Adrenal gland (tissue), 9 donors: ENCODE measurements at regions not wholly inside any gene's neighbourhood (a gene's known extent, or its start where the extent isn't known, plus 50 kb on each side); places are given as distances from the start of the nearest gene placed in this dataset.

Experiments used
- DNase-seq, 7 donors: peaks; one replicate each; pipeline ENCODE4 v3.0.0-alpha.2; 2019 to 2020
- H3K27ac ChIP-seq, 5 donors: fragments of 200-600 bp; sonication (generic) in 4 of 5; 1 replicate in 3 of 5; 2 replicates in 2 of 5; pipeline versions ENCODE4 v1.5.1 to v1.8.0; 2016 to 2020; ENCODE audit warnings: mild to moderate bottlenecking in 1 of 5
- H3K27me3 ChIP-seq: fragments of 200-600 bp; 2 replicates; pipeline ENCODE4 v1.8.0; 2021
- H3K36me3 ChIP-seq, 2 donors: fragments of 200-600 bp; replicated peaks in 1 of 2; 1 replicate in 1 of 2; 2 replicates in 1 of 2; pipeline versions ENCODE4 v1.5.1 to v1.8.0; 2018 to 2022
- H3K4me1 ChIP-seq, 2 donors: fragments of 200-600 bp; replicated peaks in 1 of 2; 1 replicate in 1 of 2; 2 replicates in 1 of 2; pipeline versions ENCODE4 v1.5.1 to v1.8.0; 2018 to 2021
- H3K4me3 ChIP-seq, 4 donors: fragments of 200-600 bp; sonication (generic) in 3 of 4; one replicate each; pipeline ENCODE4 v1.5.1; 2016 to 2018
- H3K9me3 ChIP-seq, 3 donors: fragments of 200-600 bp; sonication (generic) in 1 of 3; replicated peaks in 1 of 3; 1 replicate in 2 of 3; 2 replicates in 1 of 3; pipeline versions ENCODE4 v1.5.1 to v1.8.0; 2016 to 2021
- CTCF ChIP-seq, 6 experiments: fragments of 450-650 bp in 4 of 6; fragments of 200-600 bp in 2 of 6; sonication (generic) in 1 of 6; IDR thresholded peaks; 1 replicate in 5 of 6; 2 replicates in 1 of 6; pipeline versions ENCODE4 v1.5.1 to v1.8.0; 2016 to 2021; ENCODE audit warnings: antibody characterized with exemption in 6 of 6, mild to moderate bottlenecking in 2 of 6, moderate library complexity in 1 of 6
- POLR2A ChIP-seq, 2 donors: fragments of 450-650 bp; IDR thresholded peaks; one replicate each; pipeline ENCODE4 v1.6.1; 2017; ENCODE audit warnings: antibody characterized with exemption in 2 of 2, mild to moderate bottlenecking in 2 of 2, moderate library complexity in 1 of 2
- WGBS, 4 donors: extraction: QIAGEN DNeasy Blood & Tissue Kit in 2 of 4; methylation state at CpG; one replicate each; pipeline versions ENCODE4 v1.1.5 to v1.1.7; 2013 to 2017; 5-methylcytosine and 5-hydroxymethylcytosine counted together
- intact Hi-C, 2 donors: fragments of 100-400 bp; cut with DNase I; formaldehyde crosslinking; loops; one replicate each; pipeline versions ENCODE4 v1.14.1 to v1.15.0; 2022 to 2023
- donor health status: healthy with polysubstance abuse.
- donor health status: Bipolar disorder and iron deficiency.
- donor health status: DM: yes; HTN: yes; CAD: no.
- donor health status: DM: no; HTN: no; CAD: no.
- donor health status: DM: no; HTN: no; CAD: no.

GRCh38 chr9:88826771-88827181, 164.5 kb upstream of the S1PR3 start:
- Histone ChIP-seq H3K4me1 (peaks cover 12 to 32% of the 10 kb centered on the region in 2 donors), H3K4me3 (no peak overlapping the region), H3K27ac (peak overlapping the region in 1 of 5 donors; percentile 86), H3K9me3 (no peaks in the 10 kb centered on the region), H3K27me3 (no peaks in the 10 kb centered on the region), H3K36me3 (no peaks in the 10 kb centered on the region)
- no peak for TF ChIP-seq CTCF (IDR thresholded peaks at IDR 0.05)
- 93 to 100% (median 98%) methylated on average over 1 of the region's 1 CpG for WGBS, 4 donors
- DNase-seq = no peak
- intact Hi-C loops = no loop called here

GRCh38 chr9:88828018-88828417, 163.2 kb upstream of the S1PR3 start:
- no peak for TF ChIP-seq POLR2A (IDR thresholded peaks at IDR 0.05)
- no peak for TF ChIP-seq CTCF (IDR thresholded peaks at IDR 0.05)
- H3K27me3 ChIP-seq = no peaks in the 10 kb centered on the region
- H3K36me3 ChIP-seq = no peaks in the 10 kb centered on the region
- peak overlapping the region in 2 of 5 donors; percentile 69 to 86 for H3K27ac ChIP-seq
- intact Hi-C loops = no loop called here
- H3K4me1 ChIP-seq = peaks cover 12 to 32% of the 10 kb centered on the region in 2 donors
- H3K9me3 ChIP-seq = no peaks in the 10 kb centered on the region
- 36 to 60% (median 44%) methylated on average over 8 of the region's 8 CpGs for WGBS, 4 donors
- H3K4me3 ChIP-seq = no peak overlapping the region
- DNase-seq = peak in 3 of 7 donors; percentile 33 to 80 (median 41)

GRCh38 chr9:88828492-88828974, 162.7 kb upstream of the S1PR3 start:
- Histone ChIP-seq H3K4me3 (no peak overlapping the region), H3K27ac (peak overlapping the region in 2 of 5 donors; percentile 1 to 69), H3K36me3 (no peaks in the 10 kb centered on the region), H3K27me3 (no peaks in the 10 kb centered on the region), H3K9me3 (no peaks in the 10 kb centered on the region), H3K4me1 (peaks cover 12 to 32% of the 10 kb centered on the region in 2 donors)
- intact Hi-C loops = no loop called here
- TF ChIP-seq POLR2A (IDR thresholded peaks at IDR 0.05) (no peak), CTCF (IDR thresholded peaks at IDR 0.05) (no peak)
- peak in 6 of 7 donors; percentile 32 to 82 (median 42) for DNase-seq
- 26 to 33% (median 30%) methylated on average over 4 of the region's 4 CpGs for WGBS, 4 donors

- Histone ChIP-seq H3K36me3 (no peaks in the 10 kb centered on the region), H3K4me3 (no peak overlapping the region), H3K9me3 (no peaks in the 10 kb centered on the region), H3K27ac (peak overlapping the region in 2 of 5 donors; percentile 1 to 34), H3K4me1 (peaks cover 12 to 32% of the 10 kb centered on the region in 2 donors), H3K27me3 (no peaks in the 10 kb centered on the region)
- intact Hi-C loops = no loop called here
- no peak for DNase-seq
- 48 to 70% (median 57%) methylated on average over 2 to 6 of the region's 6 CpGs for WGBS, 4 donors
- TF ChIP-seq CTCF (IDR thresholded peaks at IDR 0.05) (no peak), POLR2A (IDR thresholded peaks at IDR 0.05) (no peak)
Observed at GRCh38 chr9:88829276-88829675, 162.0 kb upstream of the S1PR3 start.
